GM21619 (cell line): ENCODE measurements at regions not wholly inside any gene's neighbourhood (a gene's known extent, or its start where the extent isn't known, plus 50 kb on each side); places are given as distances from the start of the nearest gene placed in this dataset.

Experiments used
- ATAC-seq: cut with Tn5 transposase; IDR thresholded peaks from one replicate; pipeline ENCODE4 v1.9.1; 2021; ENCODE audit not compliant: unreplicated experiment

GRCh38 chr3:124234852-124235252 lies 242.9 kb upstream of the ROPN1 start:
- ATAC-seq: no peak

- ATAC-seq: no peak
Observed at GRCh38 chr3:124235446-124235845, 243.5 kb upstream of the ROPN1 start.

GRCh38 chr3:124243177-124243859 lies 251.4 kb upstream of the ROPN1 start:
- no peak for ATAC-seq

GRCh38 chr3:124246376-124246775 lies 254.5 kb upstream of the ROPN1 start:
- ATAC-seq: no peak

- ATAC-seq: no peak
Observed at GRCh38 chr3:124246949-124247348, 255.0 kb upstream of the ROPN1 start.

- no peak for ATAC-seq
Observed at GRCh38 chr3:124248471-124249028, 256.6 kb upstream of the ROPN1 start.

- ATAC-seq: no peak
Observed at GRCh38 chr3:124249038-124249437, 257.1 kb upstream of the ROPN1 start.

- ATAC-seq: no peak
Observed at GRCh38 chr3:124250053-124250452, 258.1 kb upstream of the ROPN1 start.

GRCh38 chr3:124256156-124256555 lies 264.2 kb upstream of the ROPN1 start:
- ATAC-seq: no peak

- ATAC-seq: no peak
Observed at GRCh38 chr3:124256599-124256998, 264.7 kb upstream of the ROPN1 start.

GRCh38 chr3:124257336-124257864 lies 265.5 kb upstream of the ROPN1 start:
- no peak for ATAC-seq

GRCh38 chr3:124258057-124258500 lies 266.2 kb upstream of the ROPN1 start:
- no peak for ATAC-seq

GRCh38 chr3:124260206-124260915 lies 268.4 kb upstream of the ROPN1 start:
- no peak for ATAC-seq

GRCh38 chr3:124261306-124261705 lies 269.4 kb upstream of the ROPN1 start:
- no peak for ATAC-seq

GRCh38 chr3:124263168-124263567 lies 271.2 kb upstream of the ROPN1 start:
- ATAC-seq: no peak

- no peak for ATAC-seq
Observed at GRCh38 chr3:124264346-124264745, 272.4 kb upstream of the ROPN1 start.

GRCh38 chr3:124266487-124266886 lies 274.6 kb upstream of the ROPN1 start:
- no peak for ATAC-seq

- ATAC-seq: no peak
Observed at GRCh38 chr3:124267406-124267805, 275.5 kb upstream of the ROPN1 start.

- no peak for ATAC-seq
Observed at GRCh38 chr3:124268355-124268754, 276.4 kb upstream of the ROPN1 start.

- no peak for ATAC-seq
Observed at GRCh38 chr3:124269619-124270018, 277.7 kb upstream of the ROPN1 start.

- ATAC-seq: no peak
Observed at GRCh38 chr3:124272605-124273151, 280.8 kb upstream of the ROPN1 start.

GRCh38 chr3:124273651-124274050 lies 281.7 kb upstream of the ROPN1 start:
- no peak for ATAC-seq
